ENCODE measurements at regions not wholly inside any gene's neighbourhood (a gene's known extent, or its start where the extent isn't known, plus 50 kb on each side); places are given as distances from the start of the nearest gene placed in this dataset.

- ChIA-PET CTCF (no interaction called here), POLR2A (no interaction called here)
- intact Hi-C loops (cut with DNase I, micrococcal nuclease) = no loop called here
- H3K9me3 Mint-ChIP-seq (ENCODE audit: low read depth) = no peaks in the 10 kb centered on the region
- no peaks in the 10 kb centered on the region for H3K27me3 Mint-ChIP-seq
- H3K36me3 Mint-ChIP-seq (ENCODE audit: low read depth) = no peaks in the 10 kb centered on the region
- DNase-seq (no peak), ATAC-seq (no peak)
- no peaks in the 10 kb centered on the region for H3K4me1 Mint-ChIP-seq
- H3K4me3 Mint-ChIP-seq = no peak overlapping the region
- no peak overlapping the region for H3K27ac Mint-ChIP-seq
These were observed 859.1 kb downstream of the MAT2B start for GRCh38 chr5:164364237-164365208.

- Mint-ChIP-seq H3K9me3 (ENCODE audit: low read depth) (peaks cover 2% of the 10 kb centered on the region), H3K36me3 (ENCODE audit: low read depth) (no peaks in the 10 kb centered on the region), H3K27me3 (no peaks in the 10 kb centered on the region), H3K4me3 (no peak overlapping the region), H3K27ac (no peak overlapping the region), H3K4me1 (no peaks in the 10 kb centered on the region)
- ChIA-PET POLR2A (no interaction called here), CTCF (no interaction called here)
- intact Hi-C loops (cut with DNase I, micrococcal nuclease) = no loop called here
- ATAC-seq = no peak
- DNase-seq = no peak
These were observed 865.4 kb downstream of the MAT2B start for GRCh38 chr5:164370841-164371240.

GRCh38 chr5:164372892-164373291 lies 867.5 kb downstream of the MAT2B start:
- Mint-ChIP-seq H3K36me3 (ENCODE audit: low read depth) (no peaks in the 10 kb centered on the region), H3K4me3 (no peak overlapping the region), H3K27me3 (no peaks in the 10 kb centered on the region), H3K4me1 (no peaks in the 10 kb centered on the region), H3K27ac (no peak overlapping the region), H3K9me3 (ENCODE audit: low read depth) (peaks cover 2% of the 10 kb centered on the region)
- DNase-seq (no peak), ATAC-seq (no peak)
- ChIA-PET CTCF (interaction anchor here (1.4 kb wide), 1 partner anchor 14 kb away, joined by 3 read pairs; no protein-coding TSS in a partner anchor), POLR2A (no interaction called here)
- intact Hi-C loops (cut with DNase I, micrococcal nuclease) = no loop called here

GRCh38 chr5:164373876-164374275 lies 868.5 kb downstream of the MAT2B start:
- Mint-ChIP-seq H3K4me3 (no peak overlapping the region), H3K27ac (no peak overlapping the region), H3K27me3 (no peaks in the 10 kb centered on the region), H3K4me1 (no peaks in the 10 kb centered on the region), H3K36me3 (ENCODE audit: low read depth) (no peaks in the 10 kb centered on the region), H3K9me3 (ENCODE audit: low read depth) (peaks cover 2% of the 10 kb centered on the region)
- DNase-seq (no peak), ATAC-seq (no peak)
- CTCF ChIA-PET = no interaction called here
- POLR2A ChIA-PET = no interaction called here
- intact Hi-C loops (cut with DNase I, micrococcal nuclease) = no loop called here

- intact Hi-C loops (cut with DNase I, micrococcal nuclease) = no loop called here
- Mint-ChIP-seq H3K27ac (no peak overlapping the region), H3K4me3 (no peak overlapping the region), H3K27me3 (no peaks in the 10 kb centered on the region), H3K4me1 (no peaks in the 10 kb centered on the region), H3K9me3 (ENCODE audit: low read depth) (peaks cover 2% of the 10 kb centered on the region), H3K36me3 (ENCODE audit: low read depth) (no peaks in the 10 kb centered on the region)
- ChIA-PET POLR2A (no interaction called here), CTCF (no interaction called here)
- ATAC-seq (no peak), DNase-seq (no peak)
These were observed 869.6 kb downstream of the MAT2B start for GRCh38 chr5:164375051-164375450.

GRCh38 chr5:164376843-164377242 lies 871.4 kb downstream of the MAT2B start:
- no peak for ATAC-seq
- ChIA-PET POLR2A (no interaction called here), CTCF (no interaction called here)
- Mint-ChIP-seq H3K4me1 (no peaks in the 10 kb centered on the region), H3K9me3 (ENCODE audit: low read depth) (no peaks in the 10 kb centered on the region), H3K27me3 (no peaks in the 10 kb centered on the region), H3K27ac (no peak overlapping the region), H3K4me3 (no peak overlapping the region), H3K36me3 (ENCODE audit: low read depth) (no peaks in the 10 kb centered on the region)
- intact Hi-C loops (cut with DNase I, micrococcal nuclease) = no loop called here
- no peak for DNase-seq

GRCh38 chr5:164377746-164378145 lies 872.3 kb downstream of the MAT2B start:
- H3K4me3 Mint-ChIP-seq = no peak overlapping the region
- CTCF ChIA-PET = no interaction called here
- H3K4me1 Mint-ChIP-seq = no peaks in the 10 kb centered on the region
- intact Hi-C loops (cut with DNase I, micrococcal nuclease) = no loop called here
- H3K9me3 Mint-ChIP-seq (ENCODE audit: low read depth) = peaks cover 2% of the 10 kb centered on the region
- no peak overlapping the region for H3K27ac Mint-ChIP-seq
- no peaks in the 10 kb centered on the region for H3K36me3 Mint-ChIP-seq (ENCODE audit: low read depth)
- POLR2A ChIA-PET = no interaction called here
- ATAC-seq = no peak
- H3K27me3 Mint-ChIP-seq = no peaks in the 10 kb centered on the region
- no peak for DNase-seq

- Mint-ChIP-seq H3K4me3 (no peak overlapping the region), H3K9me3 (ENCODE audit: low read depth) (peaks cover 6% of the 10 kb centered on the region), H3K27me3 (no peaks in the 10 kb centered on the region), H3K27ac (no peak overlapping the region), H3K4me1 (no peaks in the 10 kb centered on the region), H3K36me3 (ENCODE audit: low read depth) (no peaks in the 10 kb centered on the region)
- DNase-seq (no peak), ATAC-seq (no peak)
- CTCF ChIA-PET = no interaction called here
- intact Hi-C loops (cut with DNase I, micrococcal nuclease) = no loop called here
- POLR2A ChIA-PET = no interaction called here
These were observed 878.2 kb downstream of the MAT2B start for GRCh38 chr5:164383662-164384061.

GRCh38 chr5:164392531-164392930 lies 887.1 kb downstream of the MAT2B start:
- H3K9me3 Mint-ChIP-seq (ENCODE audit: low read depth) = peaks cover 2% of the 10 kb centered on the region
- ChIA-PET CTCF (no interaction called here), POLR2A (no interaction called here)
- H3K27me3 Mint-ChIP-seq = no peaks in the 10 kb centered on the region
- intact Hi-C loops (cut with DNase I, micrococcal nuclease) = no loop called here
- H3K4me1 Mint-ChIP-seq = no peaks in the 10 kb centered on the region
- DNase-seq (no peak), ATAC-seq (no peak)
- H3K27ac Mint-ChIP-seq = no peak overlapping the region
- no peaks in the 10 kb centered on the region for H3K36me3 Mint-ChIP-seq (ENCODE audit: low read depth)
- no peak overlapping the region for H3K4me3 Mint-ChIP-seq

GRCh38 chr5:164394686-164395194 lies 889.3 kb downstream of the MAT2B start:
- no peaks in the 10 kb centered on the region for H3K27me3 Mint-ChIP-seq
- ChIA-PET POLR2A (no interaction called here), CTCF (no interaction called here)
- no peak for ATAC-seq
- no peaks in the 10 kb centered on the region for H3K4me1 Mint-ChIP-seq
- no peak overlapping the region for H3K4me3 Mint-ChIP-seq
- H3K9me3 Mint-ChIP-seq (ENCODE audit: low read depth) = peaks cover 4% of the 10 kb centered on the region
- intact Hi-C loops (cut with DNase I, micrococcal nuclease) = no loop called here
- no peak overlapping the region for H3K27ac Mint-ChIP-seq
- H3K36me3 Mint-ChIP-seq (ENCODE audit: low read depth) = no peaks in the 10 kb centered on the region
- DNase-seq = no peak

GRCh38 chr5:164412531-164412930 lies 907.1 kb downstream of the MAT2B start:
- Mint-ChIP-seq H3K27me3 (no peaks in the 10 kb centered on the region), H3K9me3 (ENCODE audit: low read depth) (peaks cover 12% of the 10 kb centered on the region), H3K36me3 (ENCODE audit: low read depth) (no peaks in the 10 kb centered on the region), H3K27ac (no peak overlapping the region), H3K4me1 (no peaks in the 10 kb centered on the region), H3K4me3 (no peak overlapping the region)
- ChIA-PET POLR2A (no interaction called here), CTCF (no interaction called here)
- ATAC-seq (no peak), DNase-seq (no peak)
- intact Hi-C loops (cut with DNase I, micrococcal nuclease) = no loop called here

GRCh38 chr5:164420161-164420560 lies 914.7 kb downstream of the MAT2B start:
- H3K27me3 Mint-ChIP-seq = no peaks in the 10 kb centered on the region
- ChIA-PET POLR2A (no interaction called here), CTCF (interaction anchor here (1.4 kb wide), 1 partner anchor 12 kb away, joined by 5 read pairs; no protein-coding TSS in a partner anchor)
- H3K36me3 Mint-ChIP-seq (ENCODE audit: low read depth) = no peaks in the 10 kb centered on the region
- peaks cover 19% of the 10 kb centered on the region for H3K9me3 Mint-ChIP-seq (ENCODE audit: low read depth)
- no peak overlapping the region for H3K27ac Mint-ChIP-seq
- no peak overlapping the region for H3K4me3 Mint-ChIP-seq
- no peak for ATAC-seq
- DNase-seq = no peak
- no peaks in the 10 kb centered on the region for H3K4me1 Mint-ChIP-seq
- intact Hi-C loops (cut with DNase I, micrococcal nuclease) = no loop called here
